ENCODE measurements at regions not wholly inside any gene's neighbourhood (a gene's known extent, or its start where the extent isn't known, plus 50 kb on each side); places are given as distances from the start of the nearest gene placed in this dataset.
A peak's percentile ranks its signal among the peaks of the same experiment; 100 is the strongest.
"Not testable (repeated sequence)": the region's sequence is repeated elsewhere in the genome, so short reads cannot be mapped to it uniquely, and the experiment has no call there.

GRCh38 chr22:48428631-48429371 lies 1398.9 kb downstream of the BRD1 start:
- peak; percentile 65 for DNase-seq

GRCh38 chr22:48427731-48428211 lies 1399.9 kb downstream of the BRD1 start:
- no peak for DNase-seq

- no peak for DNase-seq
Observed at GRCh38 chr22:48426466-48427380, 1401.0 kb downstream of the BRD1 start.

DNA sequence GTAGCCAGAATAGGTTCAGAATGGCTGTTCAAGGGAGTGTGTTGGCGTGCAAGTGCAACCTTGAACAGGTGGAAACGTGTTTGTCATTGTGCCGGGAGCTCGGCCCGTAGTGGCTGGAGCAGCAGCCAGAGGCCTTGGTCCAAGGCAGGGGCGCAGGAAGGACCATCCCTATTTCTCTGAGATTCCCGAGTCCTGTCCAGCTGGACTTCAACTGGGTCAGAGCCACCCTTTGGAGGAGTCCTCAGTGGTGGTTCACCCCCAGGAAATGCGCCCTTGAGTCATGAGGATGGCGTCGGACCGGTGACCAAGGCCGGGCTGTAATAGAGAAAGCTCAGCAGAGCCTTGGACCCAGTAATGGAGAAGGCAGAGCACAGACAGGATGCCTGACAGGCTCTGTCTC lies 1402.0 kb downstream of the BRD1 start:
- DNase-seq = no peak

GRCh38 chr22:48425091-48425506 lies 1402.6 kb downstream of the BRD1 start:
- no peak for DNase-seq

DNA sequence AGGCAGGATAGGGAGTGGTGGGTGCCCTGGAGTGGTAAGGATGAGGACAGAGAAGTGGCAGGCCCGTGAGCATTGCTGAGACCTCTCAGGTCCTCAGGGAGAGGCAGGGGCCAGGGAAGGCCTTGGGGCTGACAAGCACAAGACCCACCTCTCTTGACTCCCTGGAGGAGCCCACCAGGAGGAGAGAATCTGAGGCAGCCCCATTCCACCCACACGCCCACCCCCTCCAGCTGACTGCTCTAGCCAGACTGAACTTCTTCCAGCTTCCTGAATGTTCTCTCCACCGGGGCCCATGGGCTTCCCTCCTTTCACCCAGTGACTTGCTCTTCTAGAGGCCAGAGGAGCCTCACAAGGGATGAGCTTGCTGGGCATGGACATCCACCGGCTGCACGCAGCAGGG lies 1403.0 kb downstream of the BRD1 start:
- DNase-seq = no peak

GRCh38 chr22:48424201-48424627 lies 1403.5 kb downstream of the BRD1 start:
- no peak for DNase-seq

GRCh38 chr22:48423481-48423911 lies 1404.2 kb downstream of the BRD1 start:
- DNase-seq = peak; percentile 41

DNA sequence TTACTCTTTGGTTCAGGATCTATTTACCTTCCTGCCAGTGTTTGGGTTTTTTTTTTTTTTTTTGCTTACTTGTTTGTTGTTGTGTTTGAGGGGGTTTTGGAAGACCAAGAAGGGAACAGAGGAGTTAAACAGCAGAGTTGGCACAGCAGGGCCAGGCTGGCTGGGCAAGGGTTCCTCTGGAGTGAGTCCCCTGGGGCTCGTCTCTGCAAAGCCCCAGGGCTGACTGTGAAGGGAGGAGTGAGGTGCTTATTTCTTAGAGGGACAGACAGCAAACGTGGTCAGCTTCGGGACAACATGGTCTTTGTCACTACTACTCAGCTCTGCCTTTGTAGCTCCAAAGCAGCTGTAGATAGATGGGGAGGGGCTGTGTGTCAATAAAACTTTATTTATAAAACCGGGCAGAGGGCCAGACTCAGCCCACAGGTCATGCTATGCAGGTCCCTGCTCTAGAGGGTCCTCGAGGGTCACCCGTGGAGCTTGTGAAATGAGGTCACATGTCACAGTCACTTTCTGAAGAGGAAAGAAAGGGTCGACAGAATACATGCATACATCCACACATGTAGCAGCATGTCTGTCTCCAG lies 1404.7 kb downstream of the BRD1 start:
- no peak for DNase-seq

- DNase-seq = no peak
Observed at GRCh38 chr22:48418831-48419230, 1408.8 kb downstream of the BRD1 start.

DNA sequence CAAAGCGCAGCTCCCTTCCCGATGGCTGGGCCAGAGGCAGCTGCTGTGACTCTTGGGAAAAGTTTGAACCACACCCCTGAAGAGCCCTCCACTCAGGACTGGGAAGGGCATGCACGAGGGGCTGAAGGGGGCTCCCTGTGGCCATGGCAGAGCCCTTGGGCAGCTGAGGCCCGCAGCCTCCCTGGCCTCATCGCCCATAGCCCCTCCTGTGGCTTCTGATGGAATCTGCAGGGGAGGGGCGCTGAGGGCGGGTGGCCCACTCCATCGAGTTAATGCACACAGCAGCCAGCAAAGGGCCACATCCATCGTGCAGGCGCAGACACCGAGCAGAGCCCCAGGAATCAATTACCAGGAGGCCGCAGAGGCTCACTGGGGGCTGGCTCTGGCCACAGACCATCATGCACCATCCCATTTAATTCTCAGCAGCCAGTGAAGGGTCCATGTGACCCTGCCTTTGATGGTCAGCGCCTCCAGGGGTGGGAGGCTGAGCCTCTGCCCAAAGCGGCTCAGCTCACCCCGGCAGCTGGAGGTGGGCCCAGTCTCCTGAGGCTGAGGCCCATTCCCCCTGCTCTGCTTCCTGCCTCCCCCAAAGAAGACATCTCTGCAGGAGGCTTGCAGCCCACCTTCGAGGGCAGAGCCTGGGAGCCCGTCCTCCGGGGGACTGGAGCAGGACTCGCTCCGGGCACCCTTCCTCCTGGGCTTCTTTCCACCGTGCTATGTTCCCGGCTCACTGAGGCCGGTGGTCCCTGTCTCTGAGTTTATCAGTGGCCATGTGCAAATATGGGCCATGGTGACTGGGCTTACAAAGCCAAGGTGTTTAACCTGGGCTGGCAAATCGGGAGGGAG lies 1410.2 kb downstream of the BRD1 start:
- no peak for DNase-seq

DNA sequence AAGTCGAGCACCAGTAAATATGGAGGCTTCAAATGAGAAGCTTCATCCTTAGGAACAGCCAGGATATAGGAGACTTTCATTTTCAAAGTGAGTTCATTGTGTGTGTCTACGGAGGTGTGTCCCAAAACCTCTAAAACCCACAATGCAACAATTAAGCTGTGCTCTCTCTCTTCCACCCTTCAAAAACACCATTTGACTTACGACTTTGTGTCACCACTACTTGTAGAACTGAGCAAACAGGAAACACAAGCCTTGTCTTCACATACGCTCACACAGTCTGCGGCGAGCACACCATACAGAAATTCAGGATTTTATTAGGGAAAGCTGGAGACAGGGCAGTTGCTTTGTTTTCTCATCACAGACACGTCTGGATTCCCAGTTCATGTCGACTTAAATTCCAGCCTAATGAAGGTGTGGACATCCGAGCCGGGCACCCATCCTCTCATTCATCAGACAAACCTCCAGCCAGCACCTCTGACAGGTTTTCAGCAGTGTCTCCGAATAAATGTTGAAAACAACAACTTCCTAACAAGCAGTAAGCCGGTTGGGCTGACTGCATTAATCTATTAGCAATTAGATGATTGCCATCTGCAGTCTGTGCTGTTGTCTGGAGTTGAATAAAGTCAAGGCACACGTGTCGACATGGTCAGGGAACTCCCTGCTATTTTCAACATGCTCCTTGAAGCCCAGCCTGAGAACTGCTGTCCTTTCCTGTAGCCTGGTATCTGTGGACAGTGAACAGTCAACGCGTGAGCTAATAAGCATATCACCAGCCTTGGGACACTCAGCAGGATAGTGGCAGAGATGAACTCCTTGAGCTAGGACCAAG lies 1411.1 kb downstream of the BRD1 start:
- DNase-seq = no peak

- no peak for DNase-seq
Observed at GRCh38 chr22:48415520-48415919, 1412.2 kb downstream of the BRD1 start.

GRCh38 chr22:48414651-48415050 lies 1413.0 kb downstream of the BRD1 start:
- DNase-seq = no peak

GRCh38 chr22:48412931-48413330 lies 1414.7 kb downstream of the BRD1 start:
- DNase-seq = not testable (repeated sequence)

- no peak for DNase-seq
Observed at GRCh38 chr22:48410536-48410935, 1417.1 kb downstream of the BRD1 start.

GRCh38 chr22:48407256-48407955 lies 1420.3 kb downstream of the BRD1 start:
- DNase-seq = no peak

DNA sequence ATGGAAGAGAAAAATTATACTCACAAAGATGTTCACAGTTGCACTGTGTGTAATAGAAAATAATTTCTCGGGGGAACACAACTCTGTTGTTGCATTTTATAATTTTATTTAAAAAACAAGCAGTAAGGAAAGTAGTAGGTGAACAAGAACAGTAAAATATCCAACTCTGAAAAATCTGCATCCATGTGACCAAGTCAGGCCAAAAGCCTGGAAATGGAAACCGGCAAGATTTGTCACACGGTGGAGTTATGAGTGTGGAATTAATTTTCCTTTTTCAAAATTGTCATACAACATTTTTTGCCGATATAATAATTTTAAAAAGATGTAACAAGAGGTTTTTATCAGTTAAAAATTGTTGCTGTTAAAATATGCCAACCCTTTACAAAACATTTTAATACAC lies 1421.5 kb downstream of the BRD1 start:
- DNase-seq = no peak

- no peak for DNase-seq
Observed at GRCh38 chr22:48405741-48406140, 1421.9 kb downstream of the BRD1 start.

- DNase-seq = no peak
Observed at GRCh38 chr22:48404801-48405447, 1422.7 kb downstream of the BRD1 start.

Measured in EL (cell line).